CD14-positive monocyte (primary cell): ENCODE measurements at regions not wholly inside any gene's neighbourhood (a gene's known extent, or its start where the extent isn't known, plus 50 kb on each side); places are given as distances from the start of the nearest gene placed in this dataset.

Source experiments
- DNase-seq, 3 donors: peaks; one replicate each; pipeline ENCODE4 v3.0.0-alpha.2; 2011 to 2022
- H2AFZ ChIP-seq: 2 replicates; pipeline ENCODE4 v1.6.0; 2012; ENCODE audit warnings: mild to moderate bottlenecking, low read depth, low read length, inconsistent platforms; ENCODE audit not compliant: insufficient read depth, poor library complexity, severe bottlenecking
- H3K27ac ChIP-seq, 2 donors: 1 replicate in 1 of 2; 2 replicates in 1 of 2; pipeline ENCODE4 v1.5.1; 2012 to 2013; ENCODE audit warnings: low read length in 2 of 2, control low read depth in 1 of 2, inconsistent platforms in 1 of 2, low read depth in 1 of 2, mild to moderate bottlenecking in 1 of 2
- H3K27me3 ChIP-seq, 2 donors: one replicate each; pipeline versions ENCODE4 v1.6.0 to v1.6.1; 2011 to 2013; ENCODE audit warnings: low read length in 2 of 2; ENCODE audit not compliant: control insufficient read depth in 2 of 2, insufficient read depth in 2 of 2
- H3K36me3 ChIP-seq, 2 donors: replicated peaks in 1 of 2; 1 replicate in 1 of 2; 2 replicates in 1 of 2; pipeline versions ENCODE4 v1.5.1 to v1.6.1; 2012 to 2013; ENCODE audit warnings: low read length in 2 of 2, control low read depth in 1 of 2, inconsistent platforms in 1 of 2, mild to moderate bottlenecking in 1 of 2; ENCODE audit not compliant: insufficient read depth in 2 of 2, control insufficient read depth in 1 of 2
- H3K4me1 ChIP-seq, 2 donors: 1 replicate in 1 of 2; 2 replicates in 1 of 2; pipeline versions ENCODE4 v1.5.1 to v1.6.1; 2012 to 2013; ENCODE audit warnings: low read length in 2 of 2, control low read depth in 1 of 2, inconsistent platforms in 1 of 2, mild to moderate bottlenecking in 1 of 2, moderate library complexity in 1 of 2; ENCODE audit not compliant: insufficient read depth in 2 of 2, control insufficient read depth in 1 of 2
- H3K4me2 ChIP-seq: replicated peaks from 2 replicates; pipeline ENCODE3; 2012; ENCODE audit warnings: low read length, moderate library complexity, mild to moderate bottlenecking; ENCODE audit not compliant: poor library complexity, severe bottlenecking; ENCODE audit errors: extremely low read depth
- H3K4me3 ChIP-seq, 3 experiments: fragments of 200-600 bp in 1 of 3; sonication (generic) in 1 of 3; replicated peaks in 1 of 3; 1 replicate in 2 of 3; 2 replicates in 1 of 3; pipeline ENCODE4 v1.5.1; 2011 to 2013; ENCODE audit warnings: low read length in 3 of 3, mild to moderate bottlenecking in 3 of 3, control low read depth in 2 of 3, low read depth in 2 of 3, inconsistent platforms in 1 of 3, moderate library complexity in 1 of 3
- H3K79me2 ChIP-seq: 2 replicates; pipeline ENCODE4 v1.6.0; 2012; ENCODE audit warnings: mild to moderate bottlenecking, control low read depth, inconsistent platforms, low read length, moderate library complexity; ENCODE audit not compliant: insufficient read depth
- H3K9ac ChIP-seq: 2 replicates; pipeline ENCODE4 v1.6.0; 2017; ENCODE audit warnings: low read length, mild to moderate bottlenecking; ENCODE audit not compliant: insufficient read depth, poor library complexity, severe bottlenecking
- H3K9me3 ChIP-seq, 2 donors: replicated peaks in 1 of 2; 1 replicate in 1 of 2; 2 replicates in 1 of 2; pipeline versions ENCODE4 v1.5.1 to v1.6.1; 2012 to 2013; ENCODE audit warnings: low read length in 2 of 2, control low read depth in 1 of 2; ENCODE audit not compliant: control insufficient read depth in 1 of 2, insufficient read depth in 1 of 2
- H4K20me1 ChIP-seq: 2 replicates; pipeline ENCODE4 v1.6.0; 2012; ENCODE audit warnings: mild to moderate bottlenecking, low read length, control low read depth, moderate library complexity; ENCODE audit not compliant: insufficient read depth
- H3K27ac Mint-ChIP-seq, 7 donors: one replicate each; pipeline ENCODE4 v1.8.0; 2020; ENCODE audit warnings: mild to moderate bottlenecking in 7 of 7, mixed read lengths in 7 of 7, moderate library complexity in 6 of 7, inconsistent platforms in 2 of 7
- H3K27me3 Mint-ChIP-seq, 3 donors: one replicate each; pipeline ENCODE4 v1.8.0; 2021 to 2022; ENCODE audit warnings: low read depth in 3 of 3, mild to moderate bottlenecking in 3 of 3, mixed read lengths in 3 of 3, moderate library complexity in 3 of 3, inconsistent platforms in 1 of 3
- H3K36me3 Mint-ChIP-seq, 2 donors: one replicate each; pipeline ENCODE4 v1.8.0; 2020; ENCODE audit warnings: mixed read lengths in 2 of 2, inconsistent platforms in 1 of 2, mild to moderate bottlenecking in 1 of 2
- H3K4me1 Mint-ChIP-seq: one replicate; pipeline ENCODE4 v1.8.0; 2020; ENCODE audit warnings: mild to moderate bottlenecking, mixed read lengths
- H3K4me3 Mint-ChIP-seq, 2 donors: one replicate each; pipeline ENCODE4 v1.8.0; 2020; ENCODE audit warnings: mild to moderate bottlenecking in 2 of 2, mixed read lengths in 2 of 2, moderate library complexity in 1 of 2
- H3K9me3 Mint-ChIP-seq, 7 donors: one replicate each; pipeline ENCODE4 v1.8.0; 2020 to 2022; ENCODE audit warnings: mixed read lengths in 7 of 7, mild to moderate bottlenecking in 6 of 7, moderate library complexity in 6 of 7, inconsistent platforms in 2 of 7
- WGBS: methylation state at CpG from one replicate; pipeline ENCODE4 v1.1.5; 2013; ENCODE audit warnings: missing lambda C conversion rate; ENCODE audit not compliant: insufficient coverage; 5-methylcytosine and 5-hydroxymethylcytosine counted together
- intact Hi-C, 2 donors: fragments of 100-400 bp; cut with micrococcal nuclease; formaldehyde crosslinking; loops; one replicate each; pipeline versions ENCODE4 v1.15.0 to v1.15.1; 2023
- TF ChIP-seq, protein P1 (sequence below): fragments of 200-600 bp; IDR thresholded peaks from one replicate; pipeline ENCODE4 v1.8.0; 2022; ENCODE audit warnings: antibody characterized with exemption, mild to moderate bottlenecking

DNA sequence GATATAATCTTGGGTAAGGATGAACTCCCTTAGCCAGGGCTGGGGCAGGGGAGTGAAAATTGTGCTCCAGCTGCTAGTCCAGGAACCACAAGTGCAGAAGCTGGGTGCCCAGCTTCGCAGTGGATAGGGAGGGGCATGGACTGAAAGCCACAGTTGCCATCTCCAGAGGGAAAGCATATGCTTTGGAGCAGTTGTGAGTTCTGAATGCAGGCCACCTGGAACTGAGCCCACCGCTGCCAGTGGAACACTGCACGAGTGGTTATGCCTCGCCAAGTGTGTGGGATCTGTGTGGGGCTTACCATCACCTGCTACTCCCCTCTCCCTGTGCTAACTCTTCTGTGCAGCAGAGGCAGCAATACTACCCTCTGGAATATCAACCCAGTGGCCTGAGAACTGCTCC lies 158.4 kb upstream of the DPT start:
- WGBS = 59% methylated on average over 3 of the region's 4 CpGs

DNA sequence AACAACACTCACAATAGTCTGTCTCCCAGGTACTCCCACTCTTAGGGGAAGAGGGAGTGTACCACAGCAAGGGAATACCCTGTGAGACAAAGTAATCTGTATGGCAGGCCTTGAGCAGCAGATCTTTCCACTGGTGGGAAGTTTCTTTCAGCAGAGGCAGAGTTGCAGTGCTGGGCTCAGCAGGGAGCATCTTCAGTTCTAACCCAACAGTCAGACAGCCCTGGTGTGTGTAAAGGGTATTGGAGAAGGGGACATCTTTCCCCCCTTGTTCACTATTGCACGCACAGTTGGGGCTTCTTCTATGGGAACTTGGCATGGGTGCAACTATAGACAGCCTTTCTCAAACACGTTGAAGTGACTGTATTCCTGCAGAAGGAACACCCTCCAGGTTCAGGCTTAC lies 159.4 kb upstream of the DPT start:
- H3K27me3 ChIP-seq = no peaks in the 10 kb centered on the region
- no peak overlapping the region for H3K27ac ChIP-seq
- H3K36me3 Mint-ChIP-seq = no peaks in the 10 kb centered on the region
- no peak overlapping the region for H3K9ac ChIP-seq
- no peaks in the 10 kb centered on the region for H3K27me3 Mint-ChIP-seq
- no peak overlapping the region for H2AFZ ChIP-seq
- no peaks in the 10 kb centered on the region for H3K4me1 Mint-ChIP-seq
- no peaks in the 10 kb centered on the region for H3K4me1 ChIP-seq
- no peaks in the 10 kb centered on the region for H4K20me1 ChIP-seq
- no peaks in the 10 kb centered on the region for H3K79me2 ChIP-seq
- H3K4me2 ChIP-seq = no peak overlapping the region
- no peak for DNase-seq
- no peak overlapping the region for H3K4me3 ChIP-seq
- H3K27ac Mint-ChIP-seq = no peak overlapping the region
- 100% methylated on average over 1 of the region's 2 CpGs for WGBS
- TF ChIP-seq, protein P1, sequence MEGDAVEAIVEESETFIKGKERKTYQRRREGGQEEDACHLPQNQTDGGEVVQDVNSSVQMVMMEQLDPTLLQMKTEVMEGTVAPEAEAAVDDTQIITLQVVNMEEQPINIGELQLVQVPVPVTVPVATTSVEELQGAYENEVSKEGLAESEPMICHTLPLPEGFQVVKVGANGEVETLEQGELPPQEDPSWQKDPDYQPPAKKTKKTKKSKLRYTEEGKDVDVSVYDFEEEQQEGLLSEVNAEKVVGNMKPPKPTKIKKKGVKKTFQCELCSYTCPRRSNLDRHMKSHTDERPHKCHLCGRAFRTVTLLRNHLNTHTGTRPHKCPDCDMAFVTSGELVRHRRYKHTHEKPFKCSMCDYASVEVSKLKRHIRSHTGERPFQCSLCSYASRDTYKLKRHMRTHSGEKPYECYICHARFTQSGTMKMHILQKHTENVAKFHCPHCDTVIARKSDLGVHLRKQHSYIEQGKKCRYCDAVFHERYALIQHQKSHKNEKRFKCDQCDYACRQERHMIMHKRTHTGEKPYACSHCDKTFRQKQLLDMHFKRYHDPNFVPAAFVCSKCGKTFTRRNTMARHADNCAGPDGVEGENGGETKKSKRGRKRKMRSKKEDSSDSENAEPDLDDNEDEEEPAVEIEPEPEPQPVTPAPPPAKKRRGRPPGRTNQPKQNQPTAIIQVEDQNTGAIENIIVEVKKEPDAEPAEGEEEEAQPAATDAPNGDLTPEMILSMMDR = no peak
- peaks cover 7 to 16% of the 10 kb centered on the region in 2 donors for H3K9me3 ChIP-seq
- intact Hi-C loops = no loop called here
- no peak overlapping the region for H3K4me3 Mint-ChIP-seq
- H3K9me3 Mint-ChIP-seq = peaks cover 2 to 17% (median 5%) of the 10 kb centered on the region in 7 donors
- H3K36me3 ChIP-seq = no peaks in the 10 kb centered on the region

More for the DNA sequence above, 158.4 kb upstream of the DPT start:
- Histone ChIP-seq H3K4me2 (no peak overlapping the region), H2AFZ (no peak overlapping the region), H3K9ac (no peak overlapping the region), H3K79me2 (no peaks in the 10 kb centered on the region), H3K4me3 (no peak overlapping the region), H3K9me3 (peaks cover 7 to 16% of the 10 kb centered on the region in 2 donors), H3K36me3 (no peaks in the 10 kb centered on the region), H3K27ac (no peak overlapping the region), H3K4me1 (no peaks in the 10 kb centered on the region), H4K20me1 (no peaks in the 10 kb centered on the region), H3K27me3 (no peaks in the 10 kb centered on the region)
- Mint-ChIP-seq H3K4me1 (no peaks in the 10 kb centered on the region), H3K27ac (no peak overlapping the region), H3K9me3 (peaks cover 2 to 17% (median 5%) of the 10 kb centered on the region in 7 donors), H3K27me3 (no peaks in the 10 kb centered on the region), H3K36me3 (no peaks in the 10 kb centered on the region), H3K4me3 (no peak overlapping the region)
- no peak for DNase-seq
- intact Hi-C loops = no loop called here
- TF ChIP-seq, protein P1 = no peak
